ENCODE measurements at regions not wholly inside any gene's neighbourhood (a gene's known extent, or its start where the extent isn't known, plus 50 kb on each side); places are given as distances from the start of the nearest gene placed in this dataset.
A peak's percentile ranks its signal among the peaks of the same experiment; 100 is the strongest.
"Not testable (repeated sequence)": the region's sequence is repeated elsewhere in the genome, so short reads cannot be mapped to it uniquely, and the experiment has no call there.

DNA sequence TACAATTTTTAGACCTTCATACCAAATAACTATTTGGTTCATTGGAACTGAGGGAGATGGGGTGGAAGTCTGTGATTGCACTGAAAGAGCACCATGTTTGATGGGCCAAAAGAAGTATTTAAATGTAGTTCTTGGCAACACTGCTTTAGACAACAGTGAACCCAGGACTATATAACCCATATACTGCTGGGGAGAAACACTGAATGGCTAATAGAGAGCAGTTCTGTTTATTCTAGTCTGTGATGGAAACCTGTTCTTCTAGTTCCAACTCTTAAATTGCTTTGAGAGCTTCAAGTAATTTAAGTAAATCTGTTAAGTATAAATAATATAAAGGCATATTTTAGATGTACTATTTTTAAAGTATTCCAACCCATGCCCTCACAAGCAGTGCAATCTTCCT is 96.3 kb downstream of the NIBAN1 start:
- DNase-seq (ENCODE audit: low read depth): no peak
- H3K4me3 ChIP-seq (ENCODE audit: low read depth, low read length): no peak overlapping the region
- TF ChIP-seq POLR2A (IDR thresholded peaks at IDR 0.05; ENCODE audit: extremely low read depth, insufficient read length) (no peak), CTCF (IDR thresholded peaks at IDR 0.05; ENCODE audit: low read depth, low read length) (no peak), MYC (IDR thresholded peaks at IDR 0.05; ENCODE audit: low read depth, low read length) (no peak)
- TF ChIP-seq, protein P1, sequence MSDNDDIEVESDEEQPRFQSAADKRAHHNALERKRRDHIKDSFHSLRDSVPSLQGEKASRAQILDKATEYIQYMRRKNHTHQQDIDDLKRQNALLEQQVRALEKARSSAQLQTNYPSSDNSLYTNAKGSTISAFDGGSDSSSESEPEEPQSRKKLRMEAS (IDR thresholded peaks at IDR 0.05; ENCODE audit: low read depth, low read length): no peak

- DNase-seq (ENCODE audit: low read depth): peak; percentile 72
- H3K4me3 ChIP-seq (ENCODE audit: low read depth, low read length): not testable (repeated sequence)
Observed at GRCh38 chr1:184876015-184876414, 98.3 kb downstream of the NIBAN1 start.

GRCh38 chr1:184875218-184875617 is 99.1 kb downstream of the NIBAN1 start:
- no peak for TF ChIP-seq MYC (IDR thresholded peaks at IDR 0.05; ENCODE audit: low read depth, low read length)
- TF ChIP-seq, protein P1 (IDR thresholded peaks at IDR 0.05; ENCODE audit: low read depth, low read length): no peak
- no peak for TF ChIP-seq CTCF (IDR thresholded peaks at IDR 0.05; ENCODE audit: low read depth, low read length)
- no peak for TF ChIP-seq POLR2A (IDR thresholded peaks at IDR 0.05; ENCODE audit: extremely low read depth, insufficient read length)
- DNase-seq (ENCODE audit: low read depth): no peak
- H3K4me3 ChIP-seq (ENCODE audit: low read depth, low read length): no peak overlapping the region

GRCh38 chr1:184870319-184870718 is 104.0 kb downstream of the NIBAN1 start:
- TF ChIP-seq POLR2A (IDR thresholded peaks at IDR 0.05; ENCODE audit: extremely low read depth, insufficient read length): no peak
- TF ChIP-seq CTCF (IDR thresholded peaks at IDR 0.05; ENCODE audit: low read depth, low read length): no peak
- no peak for TF ChIP-seq MYC (IDR thresholded peaks at IDR 0.05; ENCODE audit: low read depth, low read length)
- TF ChIP-seq, protein P1 (IDR thresholded peaks at IDR 0.05; ENCODE audit: low read depth, low read length): no peak
- no peak for DNase-seq (ENCODE audit: low read depth)
- no peak overlapping the region for H3K4me3 ChIP-seq (ENCODE audit: low read depth, low read length)

DNA sequence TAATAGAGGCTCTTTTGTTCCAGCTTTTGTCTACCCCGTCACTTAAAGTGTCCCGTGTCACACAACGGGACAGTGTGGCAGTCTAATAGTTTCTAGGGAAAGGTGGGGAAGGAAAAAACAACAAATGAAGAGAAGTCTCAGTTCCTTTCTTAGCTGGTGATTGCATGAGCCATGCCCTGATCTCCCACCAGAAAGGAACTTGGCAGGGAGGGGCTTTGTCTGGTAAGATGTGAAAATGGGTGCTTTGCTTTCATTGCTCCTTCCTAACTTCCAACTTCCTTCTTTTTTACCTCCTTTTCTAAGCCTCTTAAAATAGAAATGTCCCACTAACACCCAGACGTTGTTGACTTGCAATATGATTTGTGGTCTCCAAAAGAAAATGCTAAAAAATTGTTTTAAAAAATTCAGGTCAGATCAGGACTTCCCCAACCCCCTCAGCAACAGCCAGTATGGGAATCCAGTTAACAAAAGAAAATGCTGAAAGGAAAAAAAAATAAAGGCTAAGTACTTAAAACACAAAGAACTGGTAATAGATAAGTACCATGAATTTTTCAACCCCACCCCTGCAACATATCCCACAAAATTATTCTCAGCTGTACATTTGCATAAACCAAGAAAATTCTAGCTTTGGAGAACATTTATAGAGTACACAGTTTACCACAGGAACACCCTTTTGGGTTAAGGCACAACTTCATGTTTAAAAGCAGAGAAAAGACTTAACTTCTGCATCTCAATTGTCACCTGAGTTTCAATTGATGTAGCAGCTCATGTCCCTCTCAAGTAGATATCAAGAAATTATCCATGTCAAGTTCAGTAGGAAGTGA is 106.2 kb downstream of the NIBAN1 start:
- DNase-seq (ENCODE audit: low read depth): peak; percentile 78
- H3K4me3 ChIP-seq (ENCODE audit: low read depth, low read length): no peak overlapping the region
- TF ChIP-seq POLR2A (IDR thresholded peaks at IDR 0.05; ENCODE audit: extremely low read depth, insufficient read length): no peak
- TF ChIP-seq, protein P1 (IDR thresholded peaks at IDR 0.05; ENCODE audit: low read depth, low read length): no peak
- TF ChIP-seq MYC (IDR thresholded peaks at IDR 0.05; ENCODE audit: low read depth, low read length): no peak
- TF ChIP-seq CTCF (IDR thresholded peaks at IDR 0.05; ENCODE audit: low read depth, low read length): no peak

DNA sequence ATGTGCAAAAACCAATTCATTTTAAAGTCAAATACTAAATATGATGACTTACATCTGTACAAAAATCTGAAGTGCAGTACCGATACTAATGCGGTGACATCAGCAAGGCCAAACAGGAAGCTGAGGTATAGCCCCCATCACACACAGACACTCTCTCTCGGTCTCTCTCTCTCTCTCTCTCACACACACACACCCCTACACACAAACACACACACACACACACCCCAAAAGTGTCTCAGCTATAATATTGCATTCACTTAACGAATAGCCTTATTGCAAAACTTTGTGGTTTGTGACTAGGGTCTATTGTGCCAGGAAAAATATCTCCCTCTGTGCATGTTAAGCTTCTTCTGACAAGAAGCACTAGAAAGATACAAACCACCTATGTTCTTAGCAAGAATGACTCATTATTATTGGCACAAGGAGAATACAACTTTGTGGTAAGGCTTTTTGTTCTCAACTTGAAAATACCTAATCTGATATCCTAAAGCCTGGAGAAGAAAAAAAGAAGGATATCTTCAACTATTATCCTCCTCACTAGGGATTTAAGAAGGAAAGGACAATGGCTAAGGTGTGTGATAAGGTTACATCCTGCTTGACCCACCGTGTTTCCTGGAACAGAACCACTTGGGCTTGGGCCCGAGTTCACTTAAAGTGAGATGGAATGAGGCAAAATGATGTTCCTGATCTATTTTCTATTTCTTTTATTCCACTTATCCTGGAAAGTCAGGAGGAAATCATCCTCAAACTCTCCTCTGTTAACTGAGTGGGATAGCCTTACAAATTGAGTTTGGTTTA is 107.1 kb downstream of the NIBAN1 start:
- peak; percentile 96 for DNase-seq (ENCODE audit: low read depth)
- TF ChIP-seq CTCF (IDR thresholded peaks at IDR 0.05; ENCODE audit: low read depth, low read length) (no peak), POLR2A (IDR thresholded peaks at IDR 0.05; ENCODE audit: extremely low read depth, insufficient read length) (no peak), MYC (IDR thresholded peaks at IDR 0.05; ENCODE audit: low read depth, low read length) (no peak)
- TF ChIP-seq, protein P1 (IDR thresholded peaks at IDR 0.05; ENCODE audit: low read depth, low read length): no peak
- H3K4me3 ChIP-seq (ENCODE audit: low read depth, low read length): no peak overlapping the region
